Ishikawa (cell line): ENCODE measurements at regions not wholly inside any gene's neighbourhood (a gene's known extent, or its start where the extent isn't known, plus 50 kb on each side); places are given as distances from the start of the nearest gene placed in this dataset.

ENCODE experiments used
- CEBPB ChIP-seq: IDR thresholded peaks from 2 replicates; pipeline ENCODE4 v1.6.1; 2012
- CREB1 ChIP-seq: IDR thresholded peaks from 2 replicates; pipeline ENCODE4 v1.6.1; 2012; ENCODE audit warnings: low read depth
- EGR1 ChIP-seq: IDR thresholded peaks from 2 replicates; pipeline ENCODE4 v1.6.1; 2012
- EP300 ChIP-seq: IDR thresholded peaks from 2 replicates; pipeline ENCODE4 v1.6.1; 2012; ENCODE audit warnings: borderline replicate concordance
- FOXM1 ChIP-seq: IDR thresholded peaks from 2 replicates; pipeline ENCODE4 v1.6.1; 2012; ENCODE audit warnings: low read depth, borderline replicate concordance
- NFIC ChIP-seq: IDR thresholded peaks from 2 replicates; pipeline ENCODE4 v1.6.1; 2012
- RAD21 ChIP-seq: IDR thresholded peaks from 2 replicates; pipeline ENCODE4 v1.6.1; 2012; ENCODE audit warnings: low read depth
- TAF1 ChIP-seq: IDR thresholded peaks from 2 replicates; pipeline ENCODE4 v1.6.1; 2012; ENCODE audit warnings: low read depth, mild to moderate bottlenecking
- TCF12 ChIP-seq: IDR thresholded peaks from 2 replicates; pipeline ENCODE4 v1.6.1; 2012; ENCODE audit warnings: low read depth
- TEAD4 ChIP-seq: IDR thresholded peaks from 2 replicates; pipeline ENCODE4 v1.6.1; 2012
- YY1 ChIP-seq: IDR thresholded peaks from 2 replicates; pipeline ENCODE4 v1.6.1; 2012; ENCODE audit warnings: low read depth
- ZBTB7A ChIP-seq: IDR thresholded peaks from 2 replicates; pipeline ENCODE4 v1.6.1; 2012; ENCODE audit warnings: low read depth
- TF ChIP-seq, protein P1 (sequence below): IDR thresholded peaks from 2 replicates; pipeline ENCODE4 v1.6.1; 2012
- TF ChIP-seq, protein P2 (sequence below): IDR thresholded peaks from 2 replicates; pipeline ENCODE4 v1.6.1; 2012; ENCODE audit warnings: low read depth, mild to moderate bottlenecking
- TF ChIP-seq, protein P3 (sequence below): IDR thresholded peaks from 2 replicates; pipeline ENCODE4 v1.6.1; 2012

DNA sequence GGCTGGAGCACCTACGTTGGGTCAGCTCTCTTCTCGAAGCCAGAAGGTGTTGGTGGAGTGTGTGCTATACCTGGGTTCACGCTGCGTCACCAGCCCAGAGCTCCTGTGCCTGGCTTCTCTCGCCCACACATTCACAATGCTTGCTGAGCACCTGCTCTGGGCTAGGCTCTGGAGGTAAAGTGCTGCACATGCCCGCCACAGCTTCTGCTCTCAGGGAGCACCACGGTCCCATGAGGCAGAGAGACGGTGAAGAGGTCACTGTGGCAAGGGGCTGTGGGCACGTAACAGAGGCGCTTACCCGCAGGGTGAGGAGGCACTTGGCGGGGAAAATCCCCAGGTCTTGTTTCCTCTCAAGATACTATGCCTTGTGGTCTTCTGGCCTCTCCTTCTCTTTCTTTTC, 174.2 kb downstream of the TEX29 start:
- TF ChIP-seq NFIC (no peak), EP300 (no peak), CREB1 (no peak), EGR1 (no peak), YY1 (no peak), TEAD4 (no peak), CEBPB (no peak)
- TF ChIP-seq, protein P1, sequence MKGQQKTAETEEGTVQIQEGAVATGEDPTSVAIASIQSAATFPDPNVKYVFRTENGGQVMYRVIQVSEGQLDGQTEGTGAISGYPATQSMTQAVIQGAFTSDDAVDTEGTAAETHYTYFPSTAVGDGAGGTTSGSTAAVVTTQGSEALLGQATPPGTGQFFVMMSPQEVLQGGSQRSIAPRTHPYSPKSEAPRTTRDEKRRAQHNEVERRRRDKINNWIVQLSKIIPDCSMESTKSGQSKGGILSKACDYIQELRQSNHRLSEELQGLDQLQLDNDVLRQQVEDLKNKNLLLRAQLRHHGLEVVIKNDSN, result no peak
- TF ChIP-seq, protein P2, sequence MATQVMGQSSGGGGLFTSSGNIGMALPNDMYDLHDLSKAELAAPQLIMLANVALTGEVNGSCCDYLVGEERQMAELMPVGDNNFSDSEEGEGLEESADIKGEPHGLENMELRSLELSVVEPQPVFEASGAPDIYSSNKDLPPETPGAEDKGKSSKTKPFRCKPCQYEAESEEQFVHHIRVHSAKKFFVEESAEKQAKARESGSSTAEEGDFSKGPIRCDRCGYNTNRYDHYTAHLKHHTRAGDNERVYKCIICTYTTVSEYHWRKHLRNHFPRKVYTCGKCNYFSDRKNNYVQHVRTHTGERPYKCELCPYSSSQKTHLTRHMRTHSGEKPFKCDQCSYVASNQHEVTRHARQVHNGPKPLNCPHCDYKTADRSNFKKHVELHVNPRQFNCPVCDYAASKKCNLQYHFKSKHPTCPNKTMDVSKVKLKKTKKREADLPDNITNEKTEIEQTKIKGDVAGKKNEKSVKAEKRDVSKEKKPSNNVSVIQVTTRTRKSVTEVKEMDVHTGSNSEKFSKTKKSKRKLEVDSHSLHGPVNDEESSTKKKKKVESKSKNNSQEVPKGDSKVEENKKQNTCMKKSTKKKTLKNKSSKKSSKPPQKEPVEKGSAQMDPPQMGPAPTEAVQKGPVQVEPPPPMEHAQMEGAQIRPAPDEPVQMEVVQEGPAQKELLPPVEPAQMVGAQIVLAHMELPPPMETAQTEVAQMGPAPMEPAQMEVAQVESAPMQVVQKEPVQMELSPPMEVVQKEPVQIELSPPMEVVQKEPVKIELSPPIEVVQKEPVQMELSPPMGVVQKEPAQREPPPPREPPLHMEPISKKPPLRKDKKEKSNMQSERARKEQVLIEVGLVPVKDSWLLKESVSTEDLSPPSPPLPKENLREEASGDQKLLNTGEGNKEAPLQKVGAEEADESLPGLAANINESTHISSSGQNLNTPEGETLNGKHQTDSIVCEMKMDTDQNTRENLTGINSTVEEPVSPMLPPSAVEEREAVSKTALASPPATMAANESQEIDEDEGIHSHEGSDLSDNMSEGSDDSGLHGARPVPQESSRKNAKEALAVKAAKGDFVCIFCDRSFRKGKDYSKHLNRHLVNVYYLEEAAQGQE, result no peak
- TF ChIP-seq, protein P3, sequence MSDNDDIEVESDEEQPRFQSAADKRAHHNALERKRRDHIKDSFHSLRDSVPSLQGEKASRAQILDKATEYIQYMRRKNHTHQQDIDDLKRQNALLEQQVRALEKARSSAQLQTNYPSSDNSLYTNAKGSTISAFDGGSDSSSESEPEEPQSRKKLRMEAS, result no peak

DNA sequence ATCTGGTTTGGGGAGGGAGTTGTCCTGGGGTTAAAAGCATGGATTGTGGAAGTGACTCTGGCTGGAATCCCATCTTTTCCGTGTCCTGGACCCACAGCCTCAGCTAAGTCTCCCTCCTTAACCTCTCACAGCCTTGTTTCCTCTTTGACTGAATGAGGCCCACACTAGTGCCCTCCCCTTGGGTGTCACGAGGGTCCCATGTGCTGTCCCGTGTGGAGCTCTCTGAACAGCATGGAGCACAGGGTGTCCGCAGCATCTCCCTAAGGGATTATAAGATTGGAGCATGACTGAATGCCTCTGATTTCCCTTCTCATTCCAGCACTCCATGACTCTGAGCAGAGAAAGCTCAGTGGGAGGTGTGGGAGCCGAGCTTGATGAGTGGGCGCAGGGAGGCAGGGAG, 182.5 kb downstream of the TEX29 start:
- TF ChIP-seq, protein P3, result no peak
- no peak for TF ChIP-seq CREB1
- TF ChIP-seq, protein P1, result no peak
- no peak for TF ChIP-seq CEBPB
- TF ChIP-seq TCF12, result no peak
- no peak for TF ChIP-seq NFIC
- no peak for TF ChIP-seq FOXM1
- no peak for TF ChIP-seq TAF1
- TF ChIP-seq ZBTB7A, result no peak
- no peak for TF ChIP-seq YY1
- no peak for TF ChIP-seq TEAD4
- TF ChIP-seq, protein P2, result no peak
- TF ChIP-seq RAD21, result no peak
- no peak for TF ChIP-seq EP300
- TF ChIP-seq EGR1, result no peak

DNA sequence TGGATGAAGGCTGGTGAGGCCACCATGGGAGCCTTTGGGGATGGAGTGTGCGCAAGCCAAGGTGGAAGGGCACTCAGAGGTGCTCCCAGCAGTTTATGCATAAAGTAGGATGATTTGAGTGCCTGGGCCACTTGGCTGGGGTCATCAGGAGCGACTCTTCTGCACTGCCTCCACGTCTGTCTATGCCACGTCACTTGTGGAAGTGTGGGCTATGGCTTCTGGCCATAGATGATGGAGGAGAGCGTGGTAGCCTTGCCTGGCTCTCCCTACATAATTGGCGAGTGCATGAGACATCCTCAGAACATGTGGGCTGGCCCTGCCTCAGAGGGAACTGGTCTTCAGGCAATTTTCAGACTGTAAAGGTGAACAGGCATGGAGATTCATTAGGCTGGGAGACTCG, 182.9 kb downstream of the TEX29 start:
- TF ChIP-seq, protein P1, result no peak
- TF ChIP-seq EP300 (no peak), CEBPB (no peak), TAF1 (no peak), CREB1 (no peak), NFIC (no peak), RAD21 (no peak), ZBTB7A (no peak), TEAD4 (no peak), TCF12 (no peak), EGR1 (no peak), FOXM1 (no peak), YY1 (no peak)
- TF ChIP-seq, protein P3, result no peak
- TF ChIP-seq, protein P2, result no peak

DNA sequence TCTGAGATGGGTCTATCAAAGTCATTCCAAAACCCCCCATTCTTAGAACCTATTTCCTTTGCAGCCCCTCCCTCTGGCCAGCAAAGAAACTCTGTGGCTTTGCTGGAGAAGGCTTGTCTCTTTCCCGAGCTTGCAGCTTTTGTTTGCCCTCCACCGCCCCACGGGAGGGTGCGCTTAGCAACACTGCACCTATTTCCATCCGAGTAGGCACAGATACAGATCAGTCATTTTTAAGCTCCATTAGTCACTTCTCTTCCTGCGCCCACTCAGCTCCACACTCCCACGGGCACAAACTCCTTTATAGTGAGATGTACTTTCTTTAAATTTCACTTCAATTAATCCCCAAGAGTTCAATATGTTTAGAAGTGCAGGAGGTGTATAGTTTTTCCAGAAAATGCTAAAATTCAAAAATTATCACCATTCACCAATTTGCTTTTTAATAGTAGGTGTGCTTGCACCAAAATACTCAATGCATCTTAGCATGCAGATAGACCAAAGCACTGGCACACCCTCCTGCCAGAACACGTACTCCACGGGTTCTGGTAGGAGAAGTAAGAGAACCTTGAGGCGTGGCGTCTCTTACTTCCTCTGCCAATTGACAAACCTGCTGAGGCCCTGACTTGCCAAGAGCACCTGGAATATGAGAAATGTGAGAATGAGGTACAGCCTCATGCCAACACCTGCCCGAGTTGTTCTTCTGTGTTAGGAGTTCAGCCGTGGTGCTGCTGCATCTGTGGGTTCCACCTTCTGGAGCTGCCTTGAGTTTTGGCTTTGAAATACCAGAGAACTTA, 183.7 kb downstream of the TEX29 start:
- TF ChIP-seq CREB1 (no peak), TCF12 (no peak), CEBPB (no peak), NFIC (no peak), ZBTB7A (no peak), EP300 (no peak), EGR1 (no peak), FOXM1 (no peak), TEAD4 (no peak), YY1 (no peak), RAD21 (no peak), TAF1 (no peak)
- TF ChIP-seq, protein P1, result no peak
- TF ChIP-seq, protein P3, result no peak
- TF ChIP-seq, protein P2, result no peak
